OCI-LY1 (cell line): ENCODE measurements at regions not wholly inside any gene's neighbourhood (a gene's known extent, or its start where the extent isn't known, plus 50 kb on each side); places are given as distances from the start of the nearest gene placed in this dataset.

Experiments
- EZH2 ChIP-seq: fragments of 200-600 bp; sonication (generic), shearing (Covaris generic); IDR thresholded peaks from 2 replicates; pipeline ENCODE4 v1.8.0; 2017; ENCODE audit warnings: borderline replicate concordance, mixed run types, mild to moderate bottlenecking, antibody characterized with exemption, low read length, moderate library complexity, mixed read lengths
- TF ChIP-seq, protein P1 (sequence below): fragments of 200-600 bp; sonication (generic), shearing (Covaris generic); IDR thresholded peaks from 2 replicates; pipeline ENCODE4 v1.5.1; 2017; ENCODE audit warnings: mild to moderate bottlenecking, antibody characterized with exemption, low read length, moderate library complexity, mixed read lengths

DNA sequence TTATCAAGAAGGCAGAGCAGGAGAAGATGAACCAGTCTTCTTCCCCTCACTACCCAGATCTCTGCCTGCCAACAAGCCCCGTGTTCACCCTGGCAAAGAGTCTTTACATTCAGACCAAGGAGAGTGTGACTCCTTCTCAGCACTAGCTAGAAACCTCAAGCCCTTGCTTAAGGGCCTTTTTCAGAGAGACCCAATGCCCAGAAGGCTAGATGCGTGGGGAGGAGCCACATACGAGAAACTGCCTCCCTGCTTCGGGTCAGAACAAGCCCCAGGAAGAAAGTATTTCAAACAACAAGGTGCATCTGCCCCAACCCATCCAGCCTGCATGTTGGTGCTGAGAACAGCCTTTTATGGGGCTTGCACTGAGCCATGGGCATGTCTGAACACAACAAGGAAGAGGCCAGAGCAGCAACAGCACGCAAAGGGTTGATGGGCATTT, 152.7 kb upstream of the CAMK1G start:
- no peak for TF ChIP-seq EZH2
- TF ChIP-seq, protein P1, sequence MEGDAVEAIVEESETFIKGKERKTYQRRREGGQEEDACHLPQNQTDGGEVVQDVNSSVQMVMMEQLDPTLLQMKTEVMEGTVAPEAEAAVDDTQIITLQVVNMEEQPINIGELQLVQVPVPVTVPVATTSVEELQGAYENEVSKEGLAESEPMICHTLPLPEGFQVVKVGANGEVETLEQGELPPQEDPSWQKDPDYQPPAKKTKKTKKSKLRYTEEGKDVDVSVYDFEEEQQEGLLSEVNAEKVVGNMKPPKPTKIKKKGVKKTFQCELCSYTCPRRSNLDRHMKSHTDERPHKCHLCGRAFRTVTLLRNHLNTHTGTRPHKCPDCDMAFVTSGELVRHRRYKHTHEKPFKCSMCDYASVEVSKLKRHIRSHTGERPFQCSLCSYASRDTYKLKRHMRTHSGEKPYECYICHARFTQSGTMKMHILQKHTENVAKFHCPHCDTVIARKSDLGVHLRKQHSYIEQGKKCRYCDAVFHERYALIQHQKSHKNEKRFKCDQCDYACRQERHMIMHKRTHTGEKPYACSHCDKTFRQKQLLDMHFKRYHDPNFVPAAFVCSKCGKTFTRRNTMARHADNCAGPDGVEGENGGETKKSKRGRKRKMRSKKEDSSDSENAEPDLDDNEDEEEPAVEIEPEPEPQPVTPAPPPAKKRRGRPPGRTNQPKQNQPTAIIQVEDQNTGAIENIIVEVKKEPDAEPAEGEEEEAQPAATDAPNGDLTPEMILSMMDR: no peak
